Fibroblast of skin of back (primary cell): ENCODE measurements at regions not wholly inside any gene's neighbourhood (a gene's known extent, or its start where the extent isn't known, plus 50 kb on each side); places are given as distances from the start of the nearest gene placed in this dataset.

Experiments used
- DNase-seq: peaks from one replicate; pipeline ENCODE4 v3.0.0-alpha.2; 2013

DNA sequence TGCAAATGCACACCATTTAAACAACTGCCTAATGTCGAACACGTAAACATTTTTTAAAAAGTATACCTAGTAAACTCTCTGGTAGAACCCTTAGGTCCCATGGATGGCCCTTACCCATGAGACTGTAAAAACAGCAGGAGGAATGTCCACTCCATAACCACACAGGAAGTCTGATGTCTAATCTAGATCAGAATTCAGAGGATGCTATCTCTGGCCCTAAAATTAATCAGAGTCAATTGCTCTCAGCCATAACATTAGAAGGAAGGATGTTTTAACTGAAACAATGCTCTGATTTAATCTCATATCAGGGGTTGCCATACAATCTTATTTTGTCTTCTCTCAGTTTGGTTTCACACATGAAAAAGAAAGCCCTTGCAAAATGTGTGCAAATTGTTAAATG is 416.3 kb upstream of the PIK3C3 start:
- DNase-seq: no peak

DNA sequence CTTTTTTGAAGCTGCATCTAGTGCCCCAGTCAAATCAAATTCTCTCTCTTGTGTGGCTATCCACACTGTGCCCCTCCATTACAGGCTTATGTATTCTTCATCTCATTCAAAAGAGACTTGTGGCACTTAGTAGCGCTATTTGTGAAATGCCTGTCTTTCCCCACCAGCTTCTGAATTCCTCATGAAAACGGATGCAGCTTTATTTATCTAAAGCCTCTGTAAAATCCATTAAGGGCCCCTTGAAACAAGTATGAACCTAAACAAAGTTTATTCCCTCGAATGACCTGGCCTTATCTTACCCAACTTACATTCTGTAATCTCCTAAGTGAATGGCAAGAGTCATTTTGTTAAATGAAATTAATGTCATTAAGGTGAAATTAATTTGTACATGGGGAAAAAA is 417.4 kb upstream of the PIK3C3 start:
- no peak for DNase-seq

DNA sequence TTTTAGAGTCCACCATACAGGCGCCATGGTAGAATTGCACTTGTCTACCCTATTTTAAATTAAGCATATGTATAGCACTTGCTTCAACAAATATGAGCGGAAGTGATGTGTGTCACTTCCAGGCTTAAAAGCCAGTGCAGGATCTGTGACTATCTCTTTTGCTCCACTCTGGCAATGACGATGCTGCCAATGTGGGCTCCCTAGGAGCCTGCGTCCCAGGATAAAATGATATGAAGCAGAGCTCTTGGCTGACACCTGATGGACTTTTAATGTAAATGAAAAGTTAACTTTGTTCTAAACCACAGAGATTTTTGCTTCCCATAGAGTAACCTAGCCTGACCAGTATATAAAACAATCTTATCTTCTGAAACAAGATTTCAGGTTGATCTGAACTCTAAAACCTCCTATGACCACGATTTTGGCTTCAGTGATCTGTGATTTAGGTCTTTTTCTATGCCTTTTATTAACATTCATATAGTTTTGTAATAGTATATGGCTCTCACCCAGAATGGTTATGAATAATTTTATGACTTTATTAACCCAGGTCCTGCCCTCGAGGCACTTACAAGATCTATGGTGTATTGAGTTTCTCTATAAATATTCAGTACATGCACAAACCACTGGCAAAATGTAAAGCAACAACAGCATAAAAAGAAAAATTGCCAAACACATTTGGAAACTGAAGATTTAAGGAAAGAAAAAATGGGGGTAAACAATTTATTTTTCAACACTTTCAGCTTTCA is 422.5 kb upstream of the PIK3C3 start:
- DNase-seq: no peak

DNA sequence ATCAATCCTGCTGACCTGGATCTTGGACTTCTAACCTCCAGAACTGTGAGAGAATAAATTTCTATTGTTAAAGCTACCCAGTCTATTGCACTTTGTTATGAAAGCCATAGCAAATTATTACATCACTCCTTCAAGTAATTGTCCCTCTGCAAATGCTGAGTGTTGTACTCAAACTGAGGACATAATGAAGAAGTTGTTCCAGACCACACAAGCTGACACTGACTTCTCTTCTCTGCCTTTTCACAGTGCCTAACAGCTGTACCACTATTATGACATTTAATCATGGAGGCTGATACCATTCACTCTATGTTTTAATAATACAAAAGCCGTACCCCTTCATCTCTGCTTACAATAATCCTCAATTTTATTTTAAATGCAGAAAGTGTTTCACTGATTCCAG is 424.1 kb upstream of the PIK3C3 start:
- DNase-seq: no peak

DNA sequence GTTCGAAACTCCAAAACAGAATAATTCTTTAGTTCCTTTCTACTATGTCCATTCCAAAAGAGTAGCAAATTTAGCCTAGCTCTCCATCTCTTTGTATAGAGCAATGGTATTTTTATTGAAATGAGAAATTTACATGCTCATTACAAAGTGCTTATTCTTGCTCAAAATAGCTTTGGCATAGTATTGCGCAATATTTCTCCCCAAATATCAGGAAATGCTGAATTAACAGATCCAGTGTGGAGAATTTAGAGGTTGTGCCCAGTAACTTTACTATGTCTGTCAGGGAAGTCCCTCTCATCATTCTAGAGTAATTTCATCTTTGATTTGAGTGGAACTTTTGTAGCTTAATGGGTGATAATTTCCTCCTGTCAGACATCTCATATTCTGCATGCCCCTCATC is 425.9 kb upstream of the PIK3C3 start:
- no peak for DNase-seq

DNA sequence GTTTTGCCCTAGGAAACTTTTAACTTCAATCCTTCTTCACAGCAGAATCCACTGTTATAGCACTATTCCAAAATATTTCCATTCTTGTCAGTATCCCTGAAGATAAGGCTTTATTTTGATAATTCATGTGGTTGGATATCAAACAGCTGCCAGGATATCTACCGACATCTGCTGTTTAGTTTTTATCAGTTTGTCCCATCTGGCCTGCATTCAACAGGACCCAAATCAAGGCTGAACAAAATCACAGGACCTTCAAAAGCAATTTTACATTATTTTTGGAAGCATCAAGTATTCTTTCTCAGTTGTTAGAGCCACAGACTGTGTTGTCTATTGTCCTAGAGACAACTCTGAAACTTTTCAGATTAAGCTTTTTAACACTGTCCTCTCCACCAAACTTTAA is 429.0 kb upstream of the PIK3C3 start:
- DNase-seq: no peak

DNA sequence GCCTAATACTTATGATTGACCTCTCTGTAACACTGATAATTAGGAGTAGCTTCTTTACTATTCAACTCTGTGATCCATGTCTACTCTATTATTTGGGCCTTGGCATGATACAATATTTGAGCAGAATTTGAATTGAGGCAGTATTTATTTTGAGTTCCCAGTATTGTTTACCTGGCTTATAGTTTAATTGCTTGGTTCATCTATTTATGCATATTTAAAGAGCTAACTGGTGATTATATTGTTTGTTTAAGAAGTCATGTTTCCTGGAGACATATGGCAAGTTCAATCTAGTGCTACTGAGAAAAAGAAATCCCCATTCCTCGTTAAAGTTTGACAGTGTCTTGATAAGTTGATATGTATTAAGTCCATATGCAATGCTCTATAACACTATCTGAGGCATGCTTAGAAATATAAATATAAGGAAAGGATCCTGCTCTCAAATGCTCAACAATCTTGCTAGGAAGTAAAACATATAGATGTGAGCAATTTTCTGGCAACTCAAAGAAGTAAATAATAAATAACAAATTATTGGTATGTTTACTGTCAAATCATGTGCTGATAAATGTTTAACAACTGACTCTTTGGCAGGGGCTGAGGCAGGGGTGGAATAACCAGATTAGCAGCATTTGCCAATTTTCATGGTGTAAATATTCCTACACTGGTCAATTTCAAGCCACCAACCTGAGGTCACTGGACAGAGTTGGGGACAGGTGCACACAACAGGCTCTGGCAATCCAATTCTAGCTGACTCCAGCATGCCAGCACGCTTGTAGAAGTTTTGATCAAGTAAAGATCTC is 430.2 kb upstream of the PIK3C3 start:
- DNase-seq: no peak

DNA sequence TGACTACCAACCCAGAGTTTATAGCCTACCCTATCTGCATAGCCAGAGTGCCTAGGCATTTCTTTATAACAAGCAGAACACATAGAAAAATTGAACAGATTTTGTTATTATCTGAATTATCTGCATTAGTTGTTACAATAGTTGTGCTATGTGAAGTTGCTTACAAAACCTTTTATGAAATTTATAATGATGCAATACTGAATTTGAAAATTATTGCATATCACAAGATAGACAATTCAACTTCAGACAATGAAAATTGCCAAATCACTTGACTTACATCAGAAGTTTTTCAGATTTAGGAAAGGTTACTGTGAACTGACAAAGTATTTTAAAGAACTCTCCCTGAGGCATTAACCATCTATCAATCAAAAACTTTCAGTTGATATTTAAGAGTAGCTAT is 437.9 kb upstream of the PIK3C3 start:
- DNase-seq: no peak

DNA sequence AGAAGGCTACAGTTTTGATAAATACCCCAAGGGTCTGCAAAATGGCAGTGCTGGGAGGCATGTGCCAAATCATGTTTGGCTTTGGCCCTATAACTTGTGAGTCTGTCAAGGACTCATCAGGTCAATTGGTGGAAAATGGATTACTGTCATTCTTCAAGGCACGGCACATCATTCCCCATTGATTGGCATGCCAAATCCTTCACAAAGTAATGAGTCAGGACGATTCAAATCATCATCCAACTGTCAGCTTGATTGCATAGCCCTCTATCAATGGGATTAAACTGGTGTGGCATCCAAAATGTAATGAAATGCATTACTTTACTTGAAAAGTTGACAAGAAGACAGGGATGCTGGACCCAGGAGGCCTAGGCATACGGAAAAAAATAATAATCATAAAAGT is 441.6 kb upstream of the PIK3C3 start:
- DNase-seq: no peak

DNA sequence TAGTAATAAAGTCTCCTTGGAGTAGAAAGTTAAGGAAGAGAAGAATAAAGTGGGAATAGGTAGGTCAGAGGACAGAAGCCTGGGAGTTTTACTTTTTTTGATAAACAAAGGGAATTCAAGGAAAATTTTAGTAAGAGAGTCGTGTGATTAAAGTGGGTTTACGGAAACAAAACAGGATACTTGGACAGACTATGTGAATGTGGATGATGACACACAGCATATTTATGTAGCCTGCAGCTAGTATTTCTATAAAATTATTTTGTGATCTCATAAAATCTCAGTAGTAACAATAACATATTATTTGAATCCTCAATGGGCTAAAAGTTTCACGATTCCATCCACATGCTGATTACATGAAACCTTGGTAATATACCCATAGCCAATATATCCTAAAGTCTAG is 450.7 kb upstream of the PIK3C3 start:
- peak; percentile 29 for DNase-seq

DNA sequence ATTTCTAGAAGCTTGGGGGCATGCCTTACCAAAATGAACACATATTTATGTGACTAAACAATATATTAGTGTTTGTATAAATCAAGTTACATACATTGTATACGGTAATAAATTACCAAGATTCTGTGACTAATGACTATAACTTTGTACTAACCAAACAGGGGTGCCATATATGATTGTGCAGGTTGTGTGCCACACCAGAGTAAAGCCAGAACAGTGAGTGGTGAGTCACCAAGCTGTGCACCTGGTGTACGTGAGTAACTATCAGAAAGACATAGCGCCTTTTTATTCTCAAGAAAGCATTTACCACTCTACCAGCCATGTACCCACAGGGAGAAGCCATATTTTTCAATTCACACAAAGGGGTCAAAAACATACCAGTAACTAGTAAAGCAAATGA is 453.2 kb upstream of the PIK3C3 start:
- no peak for DNase-seq

DNA sequence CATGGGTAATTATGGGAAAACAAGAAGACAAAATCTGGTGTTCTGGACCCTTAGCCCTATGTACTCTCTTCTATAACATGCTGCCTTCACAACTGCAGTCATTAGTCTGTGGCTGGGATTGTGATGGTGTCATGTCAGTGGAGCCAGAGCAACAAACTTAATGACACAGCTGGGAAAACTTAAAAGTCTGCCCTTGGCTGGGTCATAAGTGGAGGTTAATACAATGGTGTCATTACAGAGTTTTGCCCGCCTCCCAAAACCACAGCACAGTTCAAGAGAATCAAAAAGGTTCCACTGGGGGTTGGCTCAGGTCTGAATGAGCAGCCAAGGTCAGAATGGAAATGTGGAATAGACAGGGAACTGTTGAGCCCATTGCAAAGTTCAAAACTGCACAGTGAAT is 455.7 kb upstream of the PIK3C3 start:
- no peak for DNase-seq

DNA sequence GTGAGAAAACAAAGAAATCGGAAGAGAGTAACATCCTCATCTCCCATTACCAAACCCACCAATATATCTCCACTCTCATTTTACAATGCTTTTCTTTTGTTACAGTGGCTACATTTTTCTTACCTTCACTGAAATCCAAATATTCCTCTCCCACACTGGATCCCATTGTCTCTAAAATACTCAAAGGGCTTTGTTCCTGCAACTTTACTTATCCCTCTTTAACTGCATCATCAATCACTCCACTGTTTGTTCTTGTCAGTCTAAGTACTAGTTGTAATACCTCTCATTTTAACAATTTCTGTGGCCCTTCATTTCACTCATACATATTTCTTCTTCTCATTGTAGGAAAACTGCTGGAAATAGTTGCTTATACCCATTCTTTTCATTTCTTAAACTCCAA is 464.2 kb upstream of the PIK3C3 start:
- no peak for DNase-seq

DNA sequence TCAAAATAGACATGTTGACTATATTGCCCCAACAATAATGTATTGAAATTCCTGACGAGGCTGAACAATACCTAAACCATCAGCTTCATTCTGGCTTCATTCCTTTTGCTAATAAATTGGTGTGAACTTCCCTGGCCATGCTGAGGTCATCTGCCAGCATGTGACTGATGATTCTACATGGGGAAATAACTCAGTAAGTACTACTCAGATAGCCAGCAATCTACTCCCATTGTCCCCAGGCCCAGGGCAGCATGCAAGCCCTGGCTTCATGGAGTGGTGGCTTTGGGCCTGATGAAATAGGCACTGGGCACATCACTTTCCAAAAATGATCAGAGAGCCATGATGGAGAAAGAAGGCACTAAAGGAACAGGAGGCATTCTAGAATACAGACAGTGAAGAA is 468.5 kb upstream of the PIK3C3 start:
- no peak for DNase-seq

DNA sequence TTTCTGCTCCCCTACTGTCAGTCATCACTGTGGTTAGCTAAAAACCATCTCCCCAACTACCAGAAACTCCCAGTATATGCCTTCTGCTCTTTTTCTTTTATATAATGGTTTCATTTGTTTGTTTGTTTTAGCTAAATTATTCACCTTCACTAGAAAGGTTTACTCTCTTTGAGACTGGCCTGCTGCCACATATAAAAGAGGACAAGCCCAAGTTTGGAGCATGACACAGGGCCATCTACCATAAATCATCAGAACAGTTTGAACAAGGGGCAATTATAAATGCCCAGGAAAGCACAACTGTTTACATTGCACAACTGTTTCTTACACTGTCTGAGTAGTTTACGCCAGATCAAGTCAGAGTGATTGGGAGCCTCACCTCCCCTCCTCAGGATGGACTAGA is 471.0 kb upstream of the PIK3C3 start:
- DNase-seq: no peak

DNA sequence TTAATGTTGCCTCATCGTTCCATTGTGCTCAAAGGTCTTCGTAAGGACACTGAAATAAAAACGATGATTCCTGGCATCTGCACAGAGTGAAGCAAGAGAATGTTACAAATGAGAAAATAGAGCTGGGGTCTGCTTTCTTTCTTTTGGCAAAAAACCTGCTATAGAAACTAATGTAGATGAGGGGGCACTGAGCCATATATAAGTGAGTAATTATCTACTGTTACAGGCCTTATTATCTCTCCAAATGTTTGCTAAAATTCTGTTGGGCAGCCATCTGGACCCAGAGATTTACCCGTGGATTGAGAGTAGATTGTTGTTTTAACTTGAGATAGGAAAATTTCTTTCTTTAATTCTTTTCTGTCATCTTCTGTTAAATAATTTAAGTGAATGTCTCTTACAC is 472.5 kb upstream of the PIK3C3 start:
- no peak for DNase-seq

DNA sequence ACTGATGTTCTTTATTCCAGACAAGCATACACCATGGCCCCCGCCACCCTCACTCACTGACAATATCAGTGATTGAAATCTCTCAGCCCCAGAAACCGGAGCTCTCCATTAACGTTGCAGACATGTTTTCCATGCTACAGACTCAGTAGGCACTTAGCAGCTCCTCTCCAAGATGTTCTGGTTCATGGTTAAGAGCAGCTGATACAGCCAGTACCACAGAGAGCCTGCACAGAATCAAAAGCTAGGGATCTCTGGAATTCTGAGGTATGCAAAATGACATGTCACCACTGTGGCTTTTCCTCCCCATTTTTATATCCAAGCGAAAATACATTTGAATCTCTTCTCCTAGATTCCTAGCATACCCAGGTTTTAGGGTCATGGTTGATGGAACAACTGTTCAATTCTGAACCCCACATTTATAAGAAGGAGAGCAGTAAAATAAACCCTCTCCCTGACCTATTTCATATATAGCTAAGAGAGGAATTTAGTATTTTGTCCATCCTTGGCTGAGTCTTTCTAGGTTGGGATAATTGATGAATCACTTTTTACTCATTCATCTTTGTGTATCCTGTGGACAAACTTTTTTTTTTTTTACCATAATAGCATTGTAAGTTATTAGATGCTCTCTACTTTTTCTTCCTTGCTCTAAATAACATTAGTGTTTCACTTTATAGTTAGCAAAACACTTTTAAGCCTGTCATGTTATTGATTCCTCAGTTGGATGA is 488.4 kb upstream of the PIK3C3 start:
- peak; percentile 2 for DNase-seq

DNA sequence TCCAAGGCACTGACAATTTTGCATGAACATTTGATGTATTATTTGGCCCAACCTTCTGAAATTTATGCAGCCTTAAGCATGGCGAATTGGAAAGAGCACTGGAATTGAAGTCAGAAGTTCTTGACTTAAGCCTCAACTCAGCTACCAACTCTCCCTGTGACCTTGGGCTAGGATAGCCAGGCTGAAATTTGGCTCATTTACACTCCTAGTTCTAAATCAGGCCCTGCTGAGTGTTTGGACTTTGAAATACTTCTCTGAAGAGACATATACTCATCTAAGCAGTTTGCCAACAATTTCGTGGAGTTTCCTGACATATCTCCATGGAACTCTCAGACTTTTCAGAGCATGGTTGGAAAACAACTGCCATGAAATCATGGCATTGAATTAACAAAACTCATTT is 489.6 kb upstream of the PIK3C3 start:
- DNase-seq: no peak

DNA sequence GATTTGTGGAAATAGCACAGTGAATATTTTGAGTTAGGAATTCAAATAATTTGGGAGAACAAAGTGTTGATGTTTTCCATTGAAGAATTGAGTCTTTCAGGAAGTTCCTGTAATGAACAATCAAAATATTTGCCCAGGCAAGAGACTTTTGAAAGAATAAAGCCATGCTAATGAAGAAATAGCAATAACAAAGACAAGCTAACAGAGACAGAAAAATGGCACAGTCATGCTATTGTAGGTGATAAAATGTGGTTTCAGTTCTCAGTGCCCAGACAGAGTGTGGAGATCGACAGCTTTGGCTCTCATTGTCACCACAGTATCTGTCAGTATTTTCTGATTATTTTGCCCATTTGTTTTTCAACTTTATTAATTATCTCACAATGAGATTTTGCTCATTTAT is 490.8 kb upstream of the PIK3C3 start:
- DNase-seq: no peak

DNA sequence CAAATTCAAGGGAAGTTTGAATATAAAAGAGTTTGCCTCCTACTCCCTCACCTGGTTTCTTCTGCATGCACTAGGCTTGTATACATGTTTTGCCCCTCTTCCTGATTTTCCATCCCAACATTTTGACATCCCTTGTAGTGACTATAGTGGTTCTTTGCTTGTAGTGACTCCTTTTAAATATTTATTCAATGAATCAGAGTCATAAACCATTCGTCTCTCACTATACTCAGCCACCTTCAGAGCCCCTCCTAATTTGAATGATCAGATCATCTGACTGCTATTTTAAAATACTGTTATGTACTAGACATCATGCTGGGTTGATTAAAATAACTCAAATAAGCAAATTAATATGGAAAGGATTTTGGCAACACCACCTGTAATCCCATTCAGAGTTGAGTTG is 492.1 kb upstream of the PIK3C3 start:
- no peak for DNase-seq

DNA sequence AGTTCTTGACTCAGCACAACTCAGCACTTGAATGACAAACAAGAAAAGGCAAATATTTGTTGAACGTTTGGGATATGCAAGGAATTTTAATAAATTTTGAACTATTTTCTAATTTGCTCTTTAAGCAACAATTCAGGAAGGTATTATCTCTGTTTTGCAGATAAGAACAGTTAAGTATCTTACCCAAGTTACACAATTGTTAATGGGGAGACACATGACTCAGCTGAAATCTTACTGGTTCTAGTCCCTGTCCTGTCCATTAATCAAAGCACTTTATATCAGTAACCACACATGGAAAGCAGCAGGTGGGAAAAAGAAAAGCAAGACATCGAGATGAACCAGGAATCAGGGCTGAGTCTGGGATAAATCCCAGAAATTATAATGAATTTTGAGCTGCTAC is 493.9 kb upstream of the PIK3C3 start:
- no peak for DNase-seq

DNA sequence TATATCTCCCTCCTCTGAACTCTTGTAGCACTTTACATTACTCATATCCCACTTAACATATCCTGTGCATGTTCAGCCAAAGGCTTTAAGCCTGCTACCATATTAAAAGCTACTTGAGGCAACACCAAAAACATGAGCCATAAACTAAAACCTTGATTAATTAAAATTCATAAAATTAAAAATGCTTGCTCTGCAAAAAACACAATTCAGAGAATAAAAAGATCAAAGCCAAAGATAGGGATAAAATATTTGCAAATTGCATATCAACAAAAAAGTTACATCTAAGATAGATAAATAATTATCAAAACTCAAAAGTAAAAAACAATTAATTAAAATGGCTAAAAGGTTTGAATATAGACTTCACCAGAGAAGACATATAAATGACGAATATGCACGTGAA is 495.4 kb upstream of the PIK3C3 start:
- no peak for DNase-seq

DNA sequence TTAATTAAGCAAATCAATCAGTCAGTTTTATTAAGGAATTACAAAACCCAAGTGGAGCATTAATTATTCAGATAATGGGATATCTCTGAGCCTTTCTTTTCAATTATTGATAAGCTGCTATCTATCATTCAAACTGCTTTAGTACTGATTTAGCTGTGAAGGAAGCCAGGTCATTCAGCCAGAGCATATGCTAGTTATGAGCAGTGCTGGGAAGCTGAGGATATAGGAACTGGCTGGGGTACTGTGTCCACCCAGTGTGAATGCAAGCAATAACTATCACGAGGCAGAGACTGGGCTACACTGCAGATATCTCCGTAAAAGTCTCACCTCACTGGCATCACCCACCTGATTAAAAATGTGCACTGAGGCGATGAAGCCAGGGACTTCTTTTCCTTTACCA is 496.7 kb upstream of the PIK3C3 start:
- no peak for DNase-seq
